Nephron (organoid): ENCODE measurements at regions not wholly inside any gene's neighbourhood (a gene's known extent, or its start where the extent isn't known, plus 50 kb on each side); places are given as distances from the start of the nearest gene placed in this dataset.

Experiments
- H3K27ac Mint-ChIP-seq, 3 experiments: 2 replicates each; pipeline ENCODE4 v1.8.0; 2020; ENCODE audit warnings: mixed read lengths in 3 of 3, mild to moderate bottlenecking in 2 of 3, moderate library complexity in 1 of 3
- H3K27me3 Mint-ChIP-seq: 2 replicates; pipeline ENCODE4 v1.8.0; 2021; ENCODE audit warnings: low read depth, mild to moderate bottlenecking, moderate library complexity, mixed read lengths
- H3K36me3 Mint-ChIP-seq: 2 replicates; pipeline ENCODE4 v1.8.0; 2020; ENCODE audit warnings: low read depth, mixed read lengths
- H3K4me1 Mint-ChIP-seq: 2 replicates; pipeline ENCODE4 v1.8.0; 2020; ENCODE audit warnings: mixed read lengths
- H3K4me3 Mint-ChIP-seq, 3 experiments: 2 replicates each; pipeline ENCODE4 v1.8.0; 2020; ENCODE audit warnings: mild to moderate bottlenecking in 3 of 3, mixed read lengths in 3 of 3, moderate library complexity in 2 of 3
- H3K9me3 Mint-ChIP-seq: 2 replicates; pipeline ENCODE4 v1.8.0; 2020; ENCODE audit warnings: mixed read lengths
- CTCF ChIP-seq, 3 experiments: fragments of 200-600 bp; sonication (generic); IDR thresholded peaks; one replicate each; pipeline ENCODE4 v1.5.0; 2021; ENCODE audit warnings: antibody characterized with exemption in 3 of 3; ENCODE audit not compliant: unreplicated experiment in 3 of 3

- Mint-ChIP-seq H3K27ac (no peak overlapping the region), H3K9me3 (peaks cover 9% of the 10 kb centered on the region), H3K36me3 (peaks cover 5% of the 10 kb centered on the region), H3K4me1 (peaks cover 5% of the 10 kb centered on the region), H3K27me3 (no peaks in the 10 kb centered on the region), H3K4me3 (no peak overlapping the region)
- TF ChIP-seq CTCF (IDR thresholded peaks at IDR 0.05; ENCODE audit: unreplicated experiment in 3 of 3) = no peak
Observed at GRCh38 chr1:56339093-56339492, 240.3 kb downstream of the PLPP3 start.

GRCh38 chr1:56336982-56337381 lies 242.4 kb downstream of the PLPP3 start:
- H3K9me3 Mint-ChIP-seq = peaks cover 5% of the 10 kb centered on the region

GRCh38 chr1:56335394-56335793 lies 244.0 kb downstream of the PLPP3 start:
- Mint-ChIP-seq H3K4me1 (peaks cover 21% of the 10 kb centered on the region), H3K9me3 (no peaks in the 10 kb centered on the region), H3K27ac (no peak overlapping the region), H3K4me3 (no peak overlapping the region), H3K27me3 (no peaks in the 10 kb centered on the region), H3K36me3 (no peaks in the 10 kb centered on the region)
- no peak for TF ChIP-seq CTCF (IDR thresholded peaks at IDR 0.05; ENCODE audit: unreplicated experiment in 3 of 3)

More at GRCh38 chr1:56336982-56337381, 242.4 kb downstream of the PLPP3 start:
- Mint-ChIP-seq H3K27me3 (no peaks in the 10 kb centered on the region), H3K4me1 (peaks cover 7% of the 10 kb centered on the region), H3K36me3 (peaks cover 5% of the 10 kb centered on the region), H3K4me3 (no peak overlapping the region), H3K27ac (no peak overlapping the region)
- TF ChIP-seq CTCF (IDR thresholded peaks at IDR 0.05; ENCODE audit: unreplicated experiment in 3 of 3) = no peak

GRCh38 chr1:56334047-56334446 lies 245.3 kb downstream of the PLPP3 start:
- Mint-ChIP-seq H3K36me3 (no peaks in the 10 kb centered on the region), H3K9me3 (no peaks in the 10 kb centered on the region), H3K4me1 (peaks cover 24% of the 10 kb centered on the region), H3K4me3 (no peak overlapping the region), H3K27me3 (no peaks in the 10 kb centered on the region), H3K27ac (no peak overlapping the region)
- TF ChIP-seq CTCF (IDR thresholded peaks at IDR 0.05; ENCODE audit: unreplicated experiment in 3 of 3) = no peak

GRCh38 chr1:56333461-56333860 lies 245.9 kb downstream of the PLPP3 start:
- Mint-ChIP-seq H3K9me3 (no peaks in the 10 kb centered on the region), H3K4me1 (peaks cover 24% of the 10 kb centered on the region), H3K27ac (no peak overlapping the region), H3K27me3 (no peaks in the 10 kb centered on the region), H3K4me3 (no peak overlapping the region), H3K36me3 (no peaks in the 10 kb centered on the region)
- TF ChIP-seq CTCF (IDR thresholded peaks at IDR 0.05; ENCODE audit: unreplicated experiment in 3 of 3) = no peak

- no peaks in the 10 kb centered on the region for H3K36me3 Mint-ChIP-seq
- H3K27ac Mint-ChIP-seq = peak overlapping the region in 1 of 3 experiments; percentile 90
- H3K4me3 Mint-ChIP-seq = no peak overlapping the region
- peaks cover 24% of the 10 kb centered on the region for H3K4me1 Mint-ChIP-seq
- H3K27me3 Mint-ChIP-seq = no peaks in the 10 kb centered on the region
- H3K9me3 Mint-ChIP-seq = no peaks in the 10 kb centered on the region
- TF ChIP-seq CTCF (IDR thresholded peaks at IDR 0.05; ENCODE audit: unreplicated experiment in 3 of 3) = no peak
Observed at GRCh38 chr1:56331892-56332567, 247.3 kb downstream of the PLPP3 start.
